Vagina (tissue), 2 donors: ENCODE measurements at regions not wholly inside any gene's neighbourhood (a gene's known extent, or its start where the extent isn't known, plus 50 kb on each side); places are given as distances from the start of the nearest gene placed in this dataset.

Source experiments
- POLR2A ChIP-seq, 2 donors: fragments of 450-650 bp; IDR thresholded peaks; one replicate each; pipeline ENCODE4 v1.6.1; 2017; ENCODE audit warnings: antibody characterized with exemption in 2 of 2, mild to moderate bottlenecking in 2 of 2, moderate library complexity in 2 of 2
- TF ChIP-seq, protein P1 (sequence below), 3 experiments: fragments of 450-650 bp in 2 of 3; fragments of 200-600 bp in 1 of 3; sonication (generic) in 1 of 3; IDR thresholded peaks; one replicate each; pipeline ENCODE4 v1.5.1; 2017 to 2019; ENCODE audit warnings: antibody characterized with exemption in 3 of 3, mild to moderate bottlenecking in 2 of 3, moderate library complexity in 2 of 3

DNA sequence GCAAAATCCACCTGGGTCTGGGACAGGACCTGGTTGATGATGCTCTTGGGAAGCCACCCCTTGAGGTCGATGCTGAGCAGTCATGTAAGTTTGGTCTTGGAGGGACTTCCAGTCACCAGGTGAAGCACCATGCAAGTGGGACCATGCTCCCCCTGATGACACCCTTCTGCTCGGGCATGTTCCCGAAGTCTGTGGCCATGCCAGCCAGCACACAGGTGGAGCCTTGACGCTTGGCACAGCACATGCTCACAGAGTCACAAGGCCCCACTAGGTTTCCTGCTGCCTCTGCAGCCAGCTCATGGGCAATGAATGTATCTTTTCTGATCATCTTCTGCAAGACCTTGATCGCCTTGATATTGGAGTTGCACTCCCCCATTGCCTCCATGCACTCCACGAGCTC is 1920.2 kb downstream of the PCDH9 start:
- TF ChIP-seq, protein P1, sequence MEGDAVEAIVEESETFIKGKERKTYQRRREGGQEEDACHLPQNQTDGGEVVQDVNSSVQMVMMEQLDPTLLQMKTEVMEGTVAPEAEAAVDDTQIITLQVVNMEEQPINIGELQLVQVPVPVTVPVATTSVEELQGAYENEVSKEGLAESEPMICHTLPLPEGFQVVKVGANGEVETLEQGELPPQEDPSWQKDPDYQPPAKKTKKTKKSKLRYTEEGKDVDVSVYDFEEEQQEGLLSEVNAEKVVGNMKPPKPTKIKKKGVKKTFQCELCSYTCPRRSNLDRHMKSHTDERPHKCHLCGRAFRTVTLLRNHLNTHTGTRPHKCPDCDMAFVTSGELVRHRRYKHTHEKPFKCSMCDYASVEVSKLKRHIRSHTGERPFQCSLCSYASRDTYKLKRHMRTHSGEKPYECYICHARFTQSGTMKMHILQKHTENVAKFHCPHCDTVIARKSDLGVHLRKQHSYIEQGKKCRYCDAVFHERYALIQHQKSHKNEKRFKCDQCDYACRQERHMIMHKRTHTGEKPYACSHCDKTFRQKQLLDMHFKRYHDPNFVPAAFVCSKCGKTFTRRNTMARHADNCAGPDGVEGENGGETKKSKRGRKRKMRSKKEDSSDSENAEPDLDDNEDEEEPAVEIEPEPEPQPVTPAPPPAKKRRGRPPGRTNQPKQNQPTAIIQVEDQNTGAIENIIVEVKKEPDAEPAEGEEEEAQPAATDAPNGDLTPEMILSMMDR (IDR thresholded peaks at IDR 0.05), result no peak
- no peak for TF ChIP-seq POLR2A (IDR thresholded peaks at IDR 0.05)
